ENCODE measurements at regions not wholly inside any gene's neighbourhood (a gene's known extent, or its start where the extent isn't known, plus 50 kb on each side); places are given as distances from the start of the nearest gene placed in this dataset.

DNA sequence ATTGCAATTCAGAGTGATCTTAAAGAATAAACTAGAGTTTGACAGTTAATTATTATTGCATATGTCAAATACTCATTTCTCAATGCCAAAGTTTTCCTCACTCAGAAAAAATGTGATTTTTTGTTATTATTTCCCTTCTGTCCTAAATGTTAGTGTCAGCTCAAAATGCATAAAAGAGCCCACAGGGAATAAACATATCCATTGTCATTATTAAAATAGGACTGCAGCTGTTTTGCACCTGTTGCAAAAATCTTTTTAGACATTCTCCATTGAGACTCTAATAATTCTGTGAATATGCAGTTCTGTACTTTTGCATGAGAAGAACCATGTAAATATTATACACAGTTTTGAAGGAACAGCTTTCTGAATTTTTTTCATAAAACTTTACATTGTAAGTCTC lies 540.0 kb upstream of the SLC39A10 start:
- Histone ChIP-seq H3K9me3 (ENCODE audit: severe bottlenecking) (no peaks in the 10 kb centered on the region), H3K27ac (ENCODE audit: poor library complexity, severe bottlenecking) (no peak overlapping the region), H3K27me3 (ENCODE audit: insufficient read depth, poor library complexity, severe bottlenecking) (no peaks in the 10 kb centered on the region), H3K4me3 (ENCODE audit: severe bottlenecking) (no peak overlapping the region), H3K36me3 (ENCODE audit: low read depth) (no peaks in the 10 kb centered on the region), H3K4me1 (ENCODE audit: insufficient read depth, poor library complexity, severe bottlenecking) (no peaks in the 10 kb centered on the region)
- no peak for ATAC-seq (ENCODE audit: low read depth)
- no peak for TF ChIP-seq CTCF (IDR thresholded peaks at IDR 0.05; ENCODE audit: poor library complexity, severe bottlenecking)
- no peak for DNase-seq (ENCODE audit: low spot score)

GRCh38 chr2:195115738-195116137 lies 541.3 kb upstream of the SLC39A10 start:
- Histone ChIP-seq H3K9me3 (ENCODE audit: severe bottlenecking) (no peaks in the 10 kb centered on the region), H3K27me3 (ENCODE audit: insufficient read depth, poor library complexity, severe bottlenecking) (no peaks in the 10 kb centered on the region), H3K4me1 (ENCODE audit: insufficient read depth, poor library complexity, severe bottlenecking) (no peaks in the 10 kb centered on the region), H3K4me3 (ENCODE audit: severe bottlenecking) (no peak overlapping the region), H3K36me3 (ENCODE audit: low read depth) (no peaks in the 10 kb centered on the region), H3K27ac (ENCODE audit: poor library complexity, severe bottlenecking) (no peak overlapping the region)
- DNase-seq (ENCODE audit: low spot score) (no peak), ATAC-seq (ENCODE audit: low read depth) (no peak)
- no peak for TF ChIP-seq CTCF (IDR thresholded peaks at IDR 0.05; ENCODE audit: poor library complexity, severe bottlenecking)

GRCh38 chr2:195108182-195108581 lies 548.8 kb upstream of the SLC39A10 start:
- H3K36me3 ChIP-seq (ENCODE audit: low read depth): no peaks in the 10 kb centered on the region
- DNase-seq (ENCODE audit: low spot score) (no peak), ATAC-seq (ENCODE audit: low read depth) (no peak)
- TF ChIP-seq CTCF (IDR thresholded peaks at IDR 0.05; ENCODE audit: poor library complexity, severe bottlenecking): no peak
- H3K4me1 ChIP-seq (ENCODE audit: insufficient read depth, poor library complexity, severe bottlenecking): no peaks in the 10 kb centered on the region
- H3K4me3 ChIP-seq (ENCODE audit: severe bottlenecking): no peak overlapping the region
- peaks cover 2% of the 10 kb centered on the region for H3K9me3 ChIP-seq (ENCODE audit: severe bottlenecking)
- H3K27me3 ChIP-seq (ENCODE audit: insufficient read depth, poor library complexity, severe bottlenecking): no peaks in the 10 kb centered on the region
- H3K27ac ChIP-seq (ENCODE audit: poor library complexity, severe bottlenecking): no peak overlapping the region

GRCh38 chr2:195106681-195107380 lies 550.2 kb upstream of the SLC39A10 start:
- no peak for TF ChIP-seq CTCF (IDR thresholded peaks at IDR 0.05; ENCODE audit: poor library complexity, severe bottlenecking)
- H3K27ac ChIP-seq (ENCODE audit: poor library complexity, severe bottlenecking): no peak overlapping the region
- H3K27me3 ChIP-seq (ENCODE audit: insufficient read depth, poor library complexity, severe bottlenecking): no peaks in the 10 kb centered on the region
- DNase-seq (ENCODE audit: low spot score) (no peak), ATAC-seq (ENCODE audit: low read depth) (no peak)
- H3K9me3 ChIP-seq (ENCODE audit: severe bottlenecking): peaks cover 2% of the 10 kb centered on the region
- no peaks in the 10 kb centered on the region for H3K4me1 ChIP-seq (ENCODE audit: insufficient read depth, poor library complexity, severe bottlenecking)
- H3K36me3 ChIP-seq (ENCODE audit: low read depth): no peaks in the 10 kb centered on the region
- no peak overlapping the region for H3K4me3 ChIP-seq (ENCODE audit: severe bottlenecking)

DNA sequence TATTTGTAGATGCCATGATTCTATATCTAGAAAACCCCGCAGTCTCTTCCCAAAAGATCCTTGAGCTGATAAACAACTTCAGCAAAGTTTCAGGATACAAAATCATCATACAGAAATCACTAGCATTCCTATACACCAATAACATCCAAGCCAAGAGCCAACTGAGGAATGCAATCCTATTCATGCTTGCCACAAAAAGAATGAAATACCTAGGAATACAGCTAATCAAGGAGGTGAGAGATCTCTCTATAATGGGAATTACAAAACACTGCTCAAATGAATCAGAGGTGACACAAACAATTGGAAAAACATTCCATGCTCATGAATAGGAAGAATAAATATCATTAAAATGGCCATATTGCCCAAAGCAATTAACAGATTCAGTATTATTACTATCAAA lies 551.4 kb upstream of the SLC39A10 start:
- TF ChIP-seq CTCF (IDR thresholded peaks at IDR 0.05; ENCODE audit: poor library complexity, severe bottlenecking): no peak
- no peak for DNase-seq (ENCODE audit: low spot score)
- Histone ChIP-seq H3K36me3 (ENCODE audit: low read depth) (no peaks in the 10 kb centered on the region), H3K27ac (ENCODE audit: poor library complexity, severe bottlenecking) (no peak overlapping the region), H3K4me3 (ENCODE audit: severe bottlenecking) (no peak overlapping the region), H3K4me1 (ENCODE audit: insufficient read depth, poor library complexity, severe bottlenecking) (no peaks in the 10 kb centered on the region), H3K27me3 (ENCODE audit: insufficient read depth, poor library complexity, severe bottlenecking) (no peaks in the 10 kb centered on the region), H3K9me3 (ENCODE audit: severe bottlenecking) (peaks cover 2% of the 10 kb centered on the region)
- peak; percentile 64 for ATAC-seq (ENCODE audit: low read depth)
